ENCODE measurements at regions not wholly inside any gene's neighbourhood (a gene's known extent, or its start where the extent isn't known, plus 50 kb on each side); places are given as distances from the start of the nearest gene placed in this dataset.

- TF ChIP-seq EZH2 (IDR thresholded peaks at IDR 0.05; ENCODE audit: borderline replicate concordance, low read depth, low read length, severe bottlenecking) (no peak), CTCF (IDR thresholded peaks at IDR 0.05; ENCODE audit: borderline replicate concordance, extremely low read depth, low read length, poor library complexity, severe bottlenecking) (no peak)
These were observed 125.4 kb downstream of the CCDC34 start for GRCh38 chr11:27237643-27238042.
